PC-9 (cell line): ENCODE measurements at regions not wholly inside any gene's neighbourhood (a gene's known extent, or its start where the extent isn't known, plus 50 kb on each side); places are given as distances from the start of the nearest gene placed in this dataset.
"Not testable (repeated sequence)": the region's sequence is repeated elsewhere in the genome, so short reads cannot be mapped to it uniquely, and the experiment has no call there.

Experiments used
- BruUV-seq: library from RNA; stranded (reverse); fragments of 400-500 nt; replicated peaks from 2 replicates; lab custom pipeline; 2021; lab: Mats Ljungman, UMichigan
- CTCF ChIA-PET: fragments of 300-600 bp; sonication (Branson Sonifier 250); formaldehyde crosslinking; loops from one replicate; lab custom pipeline; 2022; ENCODE audit warnings: antibody characterized with exemption; lab: Charles Lee
- POLR2A ChIA-PET: fragments of 300-600 bp; sonication (Branson Sonifier 250); formaldehyde crosslinking; loops from one replicate; lab custom pipeline; 2022; ENCODE audit warnings: antibody characterized with exemption; ENCODE audit not compliant: unreplicated experiment; lab: Charles Lee
- DNase-seq, 2 experiments: peaks; one replicate each; pipeline versions ENCODE4 v3.0.0 to v3.0.0-alpha.2; 2015 to 2022; ENCODE audit warnings: mixed read lengths in 1 of 2
- H2AFZ ChIP-seq: fragments of 200-600 bp; sonication (generic); 2 replicates; pipeline ENCODE4 v1.8.1; 2017; ENCODE audit warnings: antibody characterized with exemption
- H3F3A ChIP-seq: fragments of 200-600 bp; sonication (generic); 2 replicates; pipeline ENCODE4 v1.8.1; 2017; ENCODE audit warnings: antibody characterized with exemption, mild to moderate bottlenecking, low read depth; ENCODE audit not compliant: insufficient read depth
- H3K27ac ChIP-seq: fragments of 200-600 bp; sonication (generic); 2 replicates; pipeline ENCODE4 v1.6.1; 2016; ENCODE audit warnings: mixed run types
- H3K27me3 ChIP-seq: fragments of 200-600 bp; sonication (generic); 2 replicates; pipeline ENCODE4 v1.6.1; 2016; ENCODE audit warnings: low read depth, mixed run types; ENCODE audit not compliant: insufficient read depth
- H3K36me3 ChIP-seq: fragments of 200-600 bp; sonication (generic); 2 replicates; pipeline ENCODE4 v1.6.1; 2016; ENCODE audit warnings: low read depth, mixed run types
- H3K4me1 ChIP-seq: fragments of 200-600 bp; sonication (generic); replicated peaks from 2 replicates; pipeline ENCODE4 v1.6.1; 2016; ENCODE audit warnings: mixed run types; ENCODE audit not compliant: insufficient read depth
- H3K4me2 ChIP-seq: fragments of 200-600 bp; sonication (generic); 2 replicates; pipeline ENCODE4 v1.6.1; 2017; ENCODE audit warnings: mixed run types
- H3K4me3 ChIP-seq: fragments of 200-600 bp; sonication (generic); 2 replicates; pipeline ENCODE4 v1.6.1; 2016; ENCODE audit warnings: mixed run types
- H3K79me2 ChIP-seq: fragments of 200-600 bp; sonication (generic); 2 replicates; pipeline ENCODE4 v1.6.1; 2017; ENCODE audit warnings: low read depth, mixed run types
- H3K9me2 ChIP-seq: fragments of 200-600 bp; sonication (generic); 2 replicates; pipeline ENCODE4 v1.8.1; 2017; ENCODE audit warnings: mild to moderate bottlenecking; ENCODE audit not compliant: insufficient read depth
- H3K9me3 ChIP-seq: fragments of 200-600 bp; sonication (generic); 2 replicates; pipeline ENCODE4 v1.8.1; 2016; ENCODE audit warnings: low read depth; ENCODE audit not compliant: insufficient read depth
- H4K20me1 ChIP-seq: fragments of 200-600 bp; sonication (generic); 2 replicates; pipeline ENCODE4 v1.8.1; 2017; ENCODE audit not compliant: insufficient read depth
- CTCF ChIP-seq: fragments of 200-600 bp; sonication (generic); conservative IDR thresholded peaks from 2 replicates; pipeline ENCODE4 v1.6.1; 2017; ENCODE audit warnings: mixed run types, antibody characterized with exemption, mild to moderate bottlenecking, moderate library complexity
- EZH2 ChIP-seq: fragments of 200-600 bp; sonication (generic); IDR thresholded peaks from 2 replicates; pipeline ENCODE4 v1.8.0; 2017; ENCODE audit warnings: antibody characterized with exemption, low read depth
- intact Hi-C: fragments of 100-400 bp; cut with micrococcal nuclease; formaldehyde crosslinking; loops from one replicate; pipeline ENCODE4 v1.10.0; 2022; ENCODE audit not compliant: unreplicated experiment

DNA sequence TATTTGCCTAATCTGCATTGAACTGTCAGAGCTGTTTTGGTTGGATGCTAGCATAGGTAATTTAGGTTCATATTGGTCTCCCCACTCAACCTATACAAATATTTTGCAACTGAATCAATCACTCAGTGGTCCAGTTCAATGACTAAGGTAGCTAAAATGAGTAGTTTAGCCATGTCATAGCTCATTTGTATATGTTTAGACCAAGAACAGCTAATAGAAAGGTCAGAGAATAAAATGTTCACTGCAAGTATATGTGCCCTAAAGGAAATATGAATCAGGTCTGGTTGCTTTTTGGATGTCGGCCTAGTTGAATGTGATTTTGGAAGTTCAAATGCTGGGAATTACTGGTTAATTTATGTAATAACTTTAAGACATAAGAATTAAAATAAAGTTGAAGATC is 883.9 kb downstream of the LRFN5 start:
- no peaks in the 10 kb centered on the region for H3K9me2 ChIP-seq
- no peaks in the 10 kb centered on the region for H3K79me2 ChIP-seq
- TF ChIP-seq EZH2: no peak
- H3K4me2 ChIP-seq: no peak overlapping the region
- H3K36me3 ChIP-seq: no peaks in the 10 kb centered on the region
- no peaks in the 10 kb centered on the region for H3K4me1 ChIP-seq
- no peak overlapping the region for H3K27ac ChIP-seq
- CTCF ChIA-PET: no interaction called here
- H3K9me3 ChIP-seq: no peaks in the 10 kb centered on the region
- no peak overlapping the region for H3K4me3 ChIP-seq
- H3K27me3 ChIP-seq: no peaks in the 10 kb centered on the region
- intact Hi-C loops: no loop called here
- H4K20me1 ChIP-seq: no peaks in the 10 kb centered on the region
- no peak for DNase-seq
- H2AFZ ChIP-seq: no peak overlapping the region
- no peaks in the 10 kb centered on the region for H3F3A ChIP-seq
- POLR2A ChIA-PET: no interaction called here
- BruUV-seq: no TSS peak

DNA sequence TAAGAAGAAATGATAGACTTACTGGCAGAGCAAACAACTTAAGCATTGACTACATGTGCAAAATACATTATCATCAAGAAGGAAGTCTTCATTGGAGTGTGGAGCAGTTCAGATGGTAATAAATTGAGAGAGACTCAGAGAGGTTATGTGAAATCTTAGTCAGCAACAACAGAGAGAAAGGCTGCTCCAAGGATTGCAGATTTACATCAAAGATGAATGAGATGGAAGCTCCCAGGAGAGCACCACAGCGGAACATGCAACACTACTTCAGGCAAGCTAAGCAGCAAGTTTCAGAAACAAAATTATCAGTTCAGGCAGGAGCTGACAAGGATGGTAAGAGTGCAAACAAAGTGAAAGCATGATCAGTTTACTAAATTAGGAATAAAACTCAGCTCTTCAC is 882.3 kb downstream of the LRFN5 start:
- intact Hi-C loops: no loop called here
- H3K27ac ChIP-seq: no peak overlapping the region
- TF ChIP-seq CTCF (no peak), EZH2 (no peak)
- no peaks in the 10 kb centered on the region for H3K9me2 ChIP-seq
- no peaks in the 10 kb centered on the region for H3F3A ChIP-seq
- H3K36me3 ChIP-seq: no peaks in the 10 kb centered on the region
- H2AFZ ChIP-seq: no peak overlapping the region
- H4K20me1 ChIP-seq: no peaks in the 10 kb centered on the region
- ChIA-PET POLR2A (no interaction called here), CTCF (no interaction called here)
- H3K4me1 ChIP-seq: no peaks in the 10 kb centered on the region
- no peak overlapping the region for H3K4me2 ChIP-seq
- H3K9me3 ChIP-seq: no peaks in the 10 kb centered on the region
- BruUV-seq: no TSS peak
- no peak overlapping the region for H3K4me3 ChIP-seq
- H3K27me3 ChIP-seq: no peaks in the 10 kb centered on the region
- no peaks in the 10 kb centered on the region for H3K79me2 ChIP-seq
- DNase-seq: no peak

DNA sequence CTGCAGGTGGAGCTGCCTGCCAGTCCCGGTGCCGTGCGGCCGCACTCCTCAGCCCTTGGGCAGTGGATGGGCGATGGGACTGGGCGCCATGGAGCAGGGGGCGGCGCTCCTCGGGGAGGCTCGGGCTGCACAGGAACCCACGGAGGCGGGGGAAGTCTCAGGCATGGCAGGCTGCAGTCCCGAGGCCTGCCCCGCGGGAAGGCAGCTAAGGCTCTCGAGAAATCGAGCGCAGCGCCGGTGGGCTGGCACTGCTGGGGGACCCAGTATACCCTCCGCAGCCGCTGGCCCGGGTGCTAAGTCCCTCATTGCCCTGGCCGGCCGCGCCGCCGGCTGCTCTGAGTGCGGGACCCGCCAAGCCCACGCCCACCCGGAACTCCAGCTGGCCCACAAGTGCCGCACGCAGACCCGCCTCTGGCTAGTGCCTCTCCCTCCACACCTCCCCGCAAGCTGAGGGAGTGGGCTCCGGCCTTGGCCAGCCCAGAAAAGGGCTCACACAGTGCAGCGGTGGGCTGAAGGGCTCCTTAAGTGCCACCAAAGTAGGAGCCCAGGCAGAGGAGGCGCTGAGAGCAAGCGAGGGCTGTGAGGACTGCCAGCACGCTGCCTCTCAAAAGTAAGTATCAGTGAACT is 875.8 kb downstream of the LRFN5 start:
- H3K36me3 ChIP-seq, CTCF ChIA-PET, DNase-seq, H3K27ac ChIP-seq, H3K9me2 ChIP-seq, H4K20me1 ChIP-seq, H3K79me2 ChIP-seq, H3K27me3 ChIP-seq, intact Hi-C loops, H3F3A ChIP-seq, H3K9me3 ChIP-seq, H3K4me3 ChIP-seq, BruUV-seq, H2AFZ ChIP-seq, POLR2A ChIA-PET, H3K4me2 ChIP-seq, H3K4me1 ChIP-seq: not testable (repeated sequence)

GRCh38 chr14:42481714-42482113 is 875.0 kb downstream of the LRFN5 start:
- POLR2A ChIA-PET: interaction anchor here (0.6 kb wide), 1 partner anchor 51 kb away, joined by 5 read pairs; no protein-coding TSS in a partner anchor
- H2AFZ ChIP-seq, H3K36me3 ChIP-seq, H3K4me2 ChIP-seq, H3K27ac ChIP-seq, H3K9me2 ChIP-seq, CTCF ChIA-PET, H3K9me3 ChIP-seq, H3K4me1 ChIP-seq, H3K79me2 ChIP-seq, H3K4me3 ChIP-seq, H3K27me3 ChIP-seq, intact Hi-C loops, H3F3A ChIP-seq, BruUV-seq, H4K20me1 ChIP-seq, DNase-seq: not testable (repeated sequence)
